ENCODE measurements at regions not wholly inside any gene's neighbourhood (a gene's known extent, or its start where the extent isn't known, plus 50 kb on each side); places are given as distances from the start of the nearest gene placed in this dataset.

- Mint-ChIP-seq H3K9me3 (no peaks in the 10 kb centered on the region), H3K27me3 (peaks cover 12% of the 10 kb centered on the region), H3K4me3 (no peak overlapping the region), H3K27ac (no peak overlapping the region), H3K36me3 (no peaks in the 10 kb centered on the region), H3K4me1 (no peaks in the 10 kb centered on the region)
- ATAC-seq (ENCODE audit: low read depth): no peak
- DNase-seq (ENCODE audit: low spot score in 2 of 2): no peak
Measured at GRCh38 chr7:27299861-27300260, 57.3 kb downstream of the EVX1 start.

GRCh38 chr7:27300421-27300820 is 57.8 kb downstream of the EVX1 start:
- ATAC-seq (ENCODE audit: low read depth): no peak
- Mint-ChIP-seq H3K27ac (no peak overlapping the region), H3K4me3 (no peak overlapping the region), H3K9me3 (no peaks in the 10 kb centered on the region), H3K27me3 (peaks cover 9% of the 10 kb centered on the region), H3K4me1 (no peaks in the 10 kb centered on the region), H3K36me3 (no peaks in the 10 kb centered on the region)
- no peak for DNase-seq (ENCODE audit: low spot score in 2 of 2)

- no peak overlapping the region for H3K27ac Mint-ChIP-seq
- H3K27me3 Mint-ChIP-seq: peaks cover 12% of the 10 kb centered on the region
- DNase-seq (ENCODE audit: low spot score in 2 of 2): no peak
- H3K4me3 Mint-ChIP-seq: no peak overlapping the region
- ATAC-seq (ENCODE audit: low read depth): no peak
- no peaks in the 10 kb centered on the region for H3K9me3 Mint-ChIP-seq
- no peaks in the 10 kb centered on the region for H3K4me1 Mint-ChIP-seq
- H3K36me3 Mint-ChIP-seq: no peaks in the 10 kb centered on the region
Measured at GRCh38 chr7:27302590-27302989, 60.0 kb downstream of the EVX1 start.

DNA sequence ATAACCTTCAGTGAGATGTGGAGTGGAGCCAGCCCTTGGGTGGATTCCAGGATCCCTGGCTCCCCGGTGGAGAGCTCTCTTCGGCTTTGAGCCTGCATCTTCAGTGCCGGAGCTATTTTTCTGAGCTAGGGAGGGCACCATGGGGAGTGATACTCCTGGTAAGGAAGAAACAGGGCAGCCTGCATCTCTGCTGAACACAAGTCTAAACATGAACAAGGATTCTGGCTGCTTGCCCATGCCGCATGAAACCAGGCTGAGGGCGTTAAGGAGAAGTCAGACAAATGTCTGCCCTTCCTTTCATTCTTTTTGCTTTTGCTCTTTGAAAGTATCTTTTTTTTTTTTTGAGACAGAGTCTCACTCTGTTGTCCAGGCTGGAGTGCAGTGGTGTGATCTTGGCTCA is 60.4 kb downstream of the EVX1 start:
- Mint-ChIP-seq H3K4me1 (no peaks in the 10 kb centered on the region), H3K27me3 (peaks cover 10% of the 10 kb centered on the region), H3K36me3 (no peaks in the 10 kb centered on the region), H3K27ac (no peak overlapping the region), H3K9me3 (no peaks in the 10 kb centered on the region), H3K4me3 (no peak overlapping the region)
- DNase-seq (ENCODE audit: low spot score in 2 of 2) (no peak), ATAC-seq (ENCODE audit: low read depth) (no peak)

GRCh38 chr7:27305854-27306253 is 63.3 kb downstream of the EVX1 start:
- H3K36me3 Mint-ChIP-seq: no peaks in the 10 kb centered on the region
- peaks cover 7% of the 10 kb centered on the region for H3K27me3 Mint-ChIP-seq

GRCh38 chr7:27312820-27313219 is 70.2 kb downstream of the EVX1 start:
- H3K27me3 Mint-ChIP-seq: peaks cover 6% of the 10 kb centered on the region
- no peak overlapping the region for H3K4me3 Mint-ChIP-seq
- no peak for ATAC-seq (ENCODE audit: low read depth)
- no peak overlapping the region for H3K27ac Mint-ChIP-seq
- no peaks in the 10 kb centered on the region for H3K4me1 Mint-ChIP-seq
- H3K9me3 Mint-ChIP-seq: no peaks in the 10 kb centered on the region
- no peaks in the 10 kb centered on the region for H3K36me3 Mint-ChIP-seq
- DNase-seq (ENCODE audit: low spot score in 2 of 2): no peak

More at GRCh38 chr7:27305854-27306253, 63.3 kb downstream of the EVX1 start:
- no peak overlapping the region for H3K4me3 Mint-ChIP-seq
- no peaks in the 10 kb centered on the region for H3K9me3 Mint-ChIP-seq
- DNase-seq (ENCODE audit: low spot score in 2 of 2) (no peak), ATAC-seq (ENCODE audit: low read depth) (no peak)
- no peak overlapping the region for H3K27ac Mint-ChIP-seq
- no peaks in the 10 kb centered on the region for H3K4me1 Mint-ChIP-seq

- ATAC-seq (ENCODE audit: low read depth): no peak
- DNase-seq (ENCODE audit: low spot score in 2 of 2): no peak
- Mint-ChIP-seq H3K4me3 (no peak overlapping the region), H3K4me1 (no peaks in the 10 kb centered on the region), H3K36me3 (no peaks in the 10 kb centered on the region), H3K9me3 (peaks cover 5% of the 10 kb centered on the region), H3K27me3 (peaks cover 9% of the 10 kb centered on the region), H3K27ac (no peak overlapping the region)
Measured at GRCh38 chr7:27314111-27314510, 71.5 kb downstream of the EVX1 start.

GRCh38 chr7:27315066-27315465 is 72.5 kb downstream of the EVX1 start:
- no peak for ATAC-seq (ENCODE audit: low read depth)

DNA sequence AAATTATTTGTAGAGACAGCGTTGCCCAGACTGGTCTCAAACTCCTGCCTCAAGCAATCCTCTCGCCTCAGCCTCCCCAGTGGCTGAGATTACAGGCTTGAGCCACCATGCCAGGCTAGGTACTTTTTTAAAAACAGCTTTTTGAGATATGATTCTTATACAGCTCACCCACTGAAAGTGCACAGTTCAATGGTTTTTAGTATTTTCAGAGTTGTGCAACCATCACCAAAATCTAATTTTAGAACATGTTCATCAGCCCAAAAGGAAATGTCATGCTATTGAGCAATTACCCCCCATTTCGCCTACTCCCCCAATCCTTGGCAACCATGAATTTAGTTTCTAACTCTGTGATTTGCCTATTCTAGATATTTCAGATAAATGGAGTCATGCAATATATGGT is 73.7 kb downstream of the EVX1 start:
- peaks cover 7% of the 10 kb centered on the region for H3K27me3 Mint-ChIP-seq
- no peak for ATAC-seq (ENCODE audit: low read depth)
- no peak overlapping the region for H3K4me3 Mint-ChIP-seq
- no peaks in the 10 kb centered on the region for H3K36me3 Mint-ChIP-seq
- H3K4me1 Mint-ChIP-seq: no peaks in the 10 kb centered on the region
- no peak overlapping the region for H3K27ac Mint-ChIP-seq
- no peak for DNase-seq (ENCODE audit: low spot score in 2 of 2)
- H3K9me3 Mint-ChIP-seq: peaks cover 9% of the 10 kb centered on the region

More at GRCh38 chr7:27315066-27315465, 72.5 kb downstream of the EVX1 start:
- no peaks in the 10 kb centered on the region for H3K36me3 Mint-ChIP-seq
- peaks cover 9% of the 10 kb centered on the region for H3K27me3 Mint-ChIP-seq
- no peak overlapping the region for H3K27ac Mint-ChIP-seq
- no peak overlapping the region for H3K4me3 Mint-ChIP-seq
- no peaks in the 10 kb centered on the region for H3K4me1 Mint-ChIP-seq
- H3K9me3 Mint-ChIP-seq: peaks cover 9% of the 10 kb centered on the region
- DNase-seq (ENCODE audit: low spot score in 2 of 2): no peak

- Mint-ChIP-seq H3K27ac (no peak overlapping the region), H3K9me3 (peaks cover 4% of the 10 kb centered on the region), H3K27me3 (peaks cover 12% of the 10 kb centered on the region), H3K4me1 (no peaks in the 10 kb centered on the region), H3K4me3 (no peak overlapping the region), H3K36me3 (no peaks in the 10 kb centered on the region)
- no peak for DNase-seq (ENCODE audit: low spot score in 2 of 2)
- no peak for ATAC-seq (ENCODE audit: low read depth)
Measured at GRCh38 chr7:27324246-27324645, 81.6 kb downstream of the EVX1 start.

- no peak for ATAC-seq (ENCODE audit: low read depth)
- no peaks in the 10 kb centered on the region for H3K36me3 Mint-ChIP-seq
- DNase-seq (ENCODE audit: low spot score in 2 of 2): no peak
- no peak overlapping the region for H3K27ac Mint-ChIP-seq
- no peaks in the 10 kb centered on the region for H3K4me1 Mint-ChIP-seq
- peaks cover 6% of the 10 kb centered on the region for H3K9me3 Mint-ChIP-seq
- no peak overlapping the region for H3K4me3 Mint-ChIP-seq
- H3K27me3 Mint-ChIP-seq: peaks cover 8% of the 10 kb centered on the region
Measured at GRCh38 chr7:27329909-27330308, 87.3 kb downstream of the EVX1 start.

DNA sequence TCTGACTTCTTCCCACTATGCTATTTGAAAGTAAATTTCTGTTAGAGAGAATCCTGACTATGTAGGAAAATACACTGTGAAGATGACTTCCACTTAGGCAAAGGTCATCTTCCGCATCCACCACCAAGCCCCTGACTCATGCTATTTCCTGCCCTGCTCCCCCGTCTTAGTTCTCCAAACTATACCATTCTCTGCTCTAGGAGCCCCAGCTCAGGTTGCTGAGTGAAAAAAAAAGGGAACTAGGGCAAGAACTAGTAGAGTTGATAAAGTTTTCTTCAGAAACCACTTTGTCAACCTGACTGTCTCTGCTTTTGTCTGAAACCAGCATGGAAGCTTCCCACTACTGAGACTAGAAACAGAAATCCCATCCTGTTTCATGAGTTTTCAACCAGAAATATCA is 96.9 kb downstream of the EVX1 start:
- no peak for ATAC-seq (ENCODE audit: low read depth)
- no peak for DNase-seq (ENCODE audit: low spot score in 2 of 2)
- no peak overlapping the region for H3K4me3 Mint-ChIP-seq

DNA sequence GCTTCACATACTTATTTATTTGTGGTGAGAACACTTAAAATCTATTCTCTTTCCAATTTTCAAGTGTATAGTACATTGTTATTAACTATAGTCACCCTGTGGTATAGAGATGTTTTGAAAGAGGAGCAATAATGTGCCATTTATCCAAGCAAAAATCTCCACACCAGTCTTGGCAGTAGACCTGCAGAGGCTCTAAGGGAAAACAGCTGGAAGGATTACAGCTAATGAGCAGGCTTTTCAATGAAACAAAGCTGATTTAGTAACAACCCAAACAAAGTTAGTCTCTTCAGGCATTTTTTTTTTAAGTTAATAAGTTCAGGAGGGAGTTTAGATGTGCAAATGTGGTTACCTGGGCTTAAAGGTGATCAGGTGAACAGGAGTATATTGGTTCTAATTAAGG is 101.9 kb downstream of the EVX1 start:
- no peak for DNase-seq (ENCODE audit: low spot score in 2 of 2)
- H3K4me3 Mint-ChIP-seq: no peak overlapping the region
- H3K9me3 Mint-ChIP-seq: no peaks in the 10 kb centered on the region
- H3K27me3 Mint-ChIP-seq: peaks cover 11% of the 10 kb centered on the region
- H3K27ac Mint-ChIP-seq: no peak overlapping the region
- H3K36me3 Mint-ChIP-seq: no peaks in the 10 kb centered on the region
- no peaks in the 10 kb centered on the region for H3K4me1 Mint-ChIP-seq
- ATAC-seq (ENCODE audit: low read depth): no peak

More for the DNA sequence above, 96.9 kb downstream of the EVX1 start:
- Mint-ChIP-seq H3K4me1 (no peaks in the 10 kb centered on the region), H3K9me3 (no peaks in the 10 kb centered on the region), H3K27me3 (peaks cover 12% of the 10 kb centered on the region), H3K36me3 (no peaks in the 10 kb centered on the region), H3K27ac (no peak overlapping the region)

DNA sequence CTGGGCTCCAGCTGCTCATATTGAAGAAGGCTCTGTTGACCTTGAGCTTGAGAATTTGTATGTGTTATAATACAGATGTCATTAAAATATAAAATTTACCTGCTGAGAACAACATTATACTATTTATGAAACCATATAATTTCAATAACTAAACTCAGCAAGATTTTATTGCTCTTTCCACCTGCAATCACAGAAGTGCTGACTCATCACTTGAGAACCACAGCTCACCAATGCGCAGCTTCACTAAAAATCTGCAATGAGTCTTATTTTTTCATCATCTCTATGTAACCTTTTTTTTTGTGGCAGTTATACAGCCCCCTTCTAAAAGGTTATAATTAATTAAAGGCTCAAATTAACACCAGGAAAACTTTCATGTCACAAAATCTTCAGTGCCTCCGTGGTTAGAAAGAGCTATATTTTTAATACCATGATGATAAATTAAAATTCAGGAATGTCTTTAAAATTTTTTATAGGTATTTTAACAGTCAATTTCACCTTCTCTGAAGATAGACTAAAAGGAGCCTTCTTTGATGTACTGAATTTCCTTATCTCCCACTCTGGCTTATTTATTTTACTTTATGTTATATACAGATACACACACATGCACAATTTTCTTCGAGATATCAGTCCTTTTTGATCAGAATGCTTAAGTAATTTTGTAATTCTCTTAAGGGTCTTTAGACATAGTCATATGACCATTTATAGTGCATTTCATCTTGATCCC is 102.7 kb downstream of the EVX1 start:
- Mint-ChIP-seq H3K4me1 (no peaks in the 10 kb centered on the region), H3K9me3 (no peaks in the 10 kb centered on the region), H3K36me3 (no peaks in the 10 kb centered on the region), H3K27ac (no peak overlapping the region), H3K27me3 (peaks cover 16% of the 10 kb centered on the region), H3K4me3 (no peak overlapping the region)
- ATAC-seq (ENCODE audit: low read depth): no peak
- no peak for DNase-seq (ENCODE audit: low spot score in 2 of 2)

GRCh38 chr7:27345997-27346396 is 103.4 kb downstream of the EVX1 start:
- ATAC-seq (ENCODE audit: low read depth) (no peak), DNase-seq (ENCODE audit: low spot score in 2 of 2) (no peak)
- Mint-ChIP-seq H3K4me3 (no peak overlapping the region), H3K27me3 (peaks cover 14% of the 10 kb centered on the region), H3K27ac (no peak overlapping the region), H3K9me3 (no peaks in the 10 kb centered on the region), H3K4me1 (no peaks in the 10 kb centered on the region), H3K36me3 (no peaks in the 10 kb centered on the region)
